RWPE2 (cell line): ENCODE measurements at regions not wholly inside any gene's neighbourhood (a gene's known extent, or its start where the extent isn't known, plus 50 kb on each side); places are given as distances from the start of the nearest gene placed in this dataset.

Experiments used
- ATAC-seq: fragments of 200-7000 bp; cut with Tn5 transposase; 3 replicates; pipeline ENCODE4 v1.9.1; 2021; ENCODE audit warnings: low read depth
- DNase-seq: peaks from one replicate; pipeline ENCODE4 v3.0.0-alpha.2; 2020; ENCODE audit warnings: low spot score
- H3K27ac ChIP-seq: fragments of 450-650 bp; 2 replicates; pipeline ENCODE4 v1.5.1; 2017; ENCODE audit warnings: mild to moderate bottlenecking; ENCODE audit not compliant: poor library complexity, severe bottlenecking
- H3K27me3 ChIP-seq: fragments of 250-450 bp; sonication (Bioruptor Pico); 2 replicates; pipeline ENCODE4 v1.5.1; 2021; ENCODE audit warnings: mild to moderate bottlenecking, moderate library complexity; ENCODE audit not compliant: insufficient read depth, poor library complexity, severe bottlenecking
- H3K36me3 ChIP-seq: fragments of 250-450 bp; sonication (Bioruptor Pico); 2 replicates; pipeline ENCODE4 v1.5.1; 2020; ENCODE audit warnings: low read depth, mild to moderate bottlenecking, moderate library complexity
- H3K4me1 ChIP-seq: fragments of 250-450 bp; sonication (Bioruptor Pico); 2 replicates; pipeline ENCODE4 v1.5.1; 2021; ENCODE audit warnings: mild to moderate bottlenecking, moderate library complexity; ENCODE audit not compliant: insufficient read depth, poor library complexity, severe bottlenecking
- H3K4me3 ChIP-seq: fragments of 250-450 bp; sonication (Bioruptor Pico); 2 replicates; pipeline ENCODE4 v1.5.1; 2021; ENCODE audit warnings: mild to moderate bottlenecking, moderate library complexity; ENCODE audit not compliant: severe bottlenecking
- H3K9me3 ChIP-seq: fragments of 250-450 bp; sonication (Bioruptor Pico); 2 replicates; pipeline ENCODE4 v1.5.1; 2021; ENCODE audit warnings: mild to moderate bottlenecking, moderate library complexity; ENCODE audit not compliant: severe bottlenecking
- TF ChIP-seq, protein P1 (sequence below): fragments of 450-650 bp; IDR thresholded peaks from one replicate; pipeline ENCODE4 v1.5.1; 2017; ENCODE audit warnings: mild to moderate bottlenecking, moderate library complexity; ENCODE audit not compliant: poor library complexity, severe bottlenecking

DNA sequence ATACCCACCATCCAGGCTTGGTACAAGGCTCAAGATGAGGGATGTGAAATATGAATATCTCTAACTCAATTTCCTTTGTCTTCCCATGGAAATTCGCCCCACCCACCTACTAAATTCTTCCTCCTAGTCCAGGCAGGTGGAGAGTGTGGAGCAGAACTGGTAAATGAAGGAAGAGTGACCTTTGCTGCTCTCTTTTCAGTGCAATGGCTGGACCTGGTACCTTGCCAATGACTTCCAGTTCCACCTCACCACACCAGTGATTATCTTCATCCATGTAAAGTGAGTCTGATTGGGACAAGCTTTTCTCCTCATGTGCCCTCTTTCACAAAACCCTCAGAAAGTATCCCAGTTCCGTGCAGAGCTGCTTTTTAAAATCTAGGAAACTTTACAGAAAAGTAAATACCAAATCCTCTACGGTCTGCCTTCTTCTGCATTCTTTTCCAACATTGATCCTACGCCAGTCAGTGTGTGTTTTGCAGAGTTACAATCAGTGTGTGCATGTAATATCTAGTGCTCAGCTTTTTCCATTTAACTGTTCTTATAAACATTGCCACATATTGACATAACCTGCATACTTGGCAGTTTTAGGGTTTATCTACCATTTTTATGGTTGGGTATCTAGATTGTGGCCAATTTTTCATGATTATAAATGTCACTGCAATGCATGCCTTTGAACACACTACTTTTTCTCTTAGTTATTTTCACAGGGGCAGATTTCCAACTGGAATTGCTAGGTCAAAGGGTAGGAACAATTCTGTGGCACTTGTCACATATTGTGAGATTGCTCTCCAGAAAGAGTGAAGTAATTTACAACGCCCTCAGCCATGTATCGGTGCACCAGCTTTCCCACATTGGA lies 86.5 kb upstream of the SEC11C start:
- Histone ChIP-seq H3K4me1 (no peaks in the 10 kb centered on the region), H3K36me3 (no peaks in the 10 kb centered on the region), H3K27me3 (no peaks in the 10 kb centered on the region), H3K27ac (no peak overlapping the region), H3K4me3 (no peak overlapping the region), H3K9me3 (no peaks in the 10 kb centered on the region)
- TF ChIP-seq, protein P1, sequence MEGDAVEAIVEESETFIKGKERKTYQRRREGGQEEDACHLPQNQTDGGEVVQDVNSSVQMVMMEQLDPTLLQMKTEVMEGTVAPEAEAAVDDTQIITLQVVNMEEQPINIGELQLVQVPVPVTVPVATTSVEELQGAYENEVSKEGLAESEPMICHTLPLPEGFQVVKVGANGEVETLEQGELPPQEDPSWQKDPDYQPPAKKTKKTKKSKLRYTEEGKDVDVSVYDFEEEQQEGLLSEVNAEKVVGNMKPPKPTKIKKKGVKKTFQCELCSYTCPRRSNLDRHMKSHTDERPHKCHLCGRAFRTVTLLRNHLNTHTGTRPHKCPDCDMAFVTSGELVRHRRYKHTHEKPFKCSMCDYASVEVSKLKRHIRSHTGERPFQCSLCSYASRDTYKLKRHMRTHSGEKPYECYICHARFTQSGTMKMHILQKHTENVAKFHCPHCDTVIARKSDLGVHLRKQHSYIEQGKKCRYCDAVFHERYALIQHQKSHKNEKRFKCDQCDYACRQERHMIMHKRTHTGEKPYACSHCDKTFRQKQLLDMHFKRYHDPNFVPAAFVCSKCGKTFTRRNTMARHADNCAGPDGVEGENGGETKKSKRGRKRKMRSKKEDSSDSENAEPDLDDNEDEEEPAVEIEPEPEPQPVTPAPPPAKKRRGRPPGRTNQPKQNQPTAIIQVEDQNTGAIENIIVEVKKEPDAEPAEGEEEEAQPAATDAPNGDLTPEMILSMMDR = no peak
- ATAC-seq = no peak
- no peak for DNase-seq

GRCh38 chr18:59054496-59055287 lies 85.0 kb upstream of the SEC11C start:
- H3K36me3 ChIP-seq = no peaks in the 10 kb centered on the region
- no peak overlapping the region for H3K27ac ChIP-seq
- TF ChIP-seq, protein P1 = no peak
- no peak overlapping the region for H3K4me3 ChIP-seq
- DNase-seq = no peak
- no peaks in the 10 kb centered on the region for H3K9me3 ChIP-seq
- H3K4me1 ChIP-seq = no peaks in the 10 kb centered on the region
- H3K27me3 ChIP-seq = no peaks in the 10 kb centered on the region
- no peak for ATAC-seq

DNA sequence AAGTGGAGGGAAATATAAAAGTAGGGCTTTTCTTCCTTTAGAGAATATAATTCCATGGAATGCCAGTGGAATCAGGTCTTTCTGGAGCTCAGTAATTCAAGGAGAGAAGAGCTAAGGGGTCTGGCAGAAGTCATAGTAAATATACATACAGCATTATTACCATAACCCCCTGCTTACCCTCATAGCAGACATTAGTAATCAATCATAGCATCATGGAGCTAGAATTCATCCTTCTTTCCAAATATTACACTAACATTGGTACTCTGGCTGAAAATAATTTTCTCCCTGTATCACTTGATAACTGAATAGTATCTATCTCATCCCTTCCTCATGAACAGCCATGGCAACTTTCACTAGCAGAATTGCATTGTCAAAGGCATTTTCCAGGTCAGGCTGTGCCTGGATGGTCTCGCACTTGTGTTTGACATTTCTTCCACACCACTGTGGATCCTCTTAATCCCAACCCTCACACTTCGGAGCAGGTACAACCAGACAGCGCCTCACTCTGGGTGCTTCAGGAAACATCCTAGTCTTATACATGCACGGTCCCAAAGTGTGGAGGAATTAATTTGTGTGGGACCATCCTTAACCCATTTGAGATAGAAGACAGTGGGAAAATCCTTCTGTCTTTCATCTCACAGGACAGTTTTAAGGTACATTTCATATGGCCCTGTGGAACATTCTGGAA lies 84.2 kb upstream of the SEC11C start:
- no peak overlapping the region for H3K4me3 ChIP-seq
- H3K36me3 ChIP-seq = no peaks in the 10 kb centered on the region
- no peaks in the 10 kb centered on the region for H3K9me3 ChIP-seq
- DNase-seq (no peak), ATAC-seq (no peak)
- TF ChIP-seq, protein P1 = no peak
- no peaks in the 10 kb centered on the region for H3K27me3 ChIP-seq
- H3K27ac ChIP-seq = no peak overlapping the region
- no peaks in the 10 kb centered on the region for H3K4me1 ChIP-seq

DNA sequence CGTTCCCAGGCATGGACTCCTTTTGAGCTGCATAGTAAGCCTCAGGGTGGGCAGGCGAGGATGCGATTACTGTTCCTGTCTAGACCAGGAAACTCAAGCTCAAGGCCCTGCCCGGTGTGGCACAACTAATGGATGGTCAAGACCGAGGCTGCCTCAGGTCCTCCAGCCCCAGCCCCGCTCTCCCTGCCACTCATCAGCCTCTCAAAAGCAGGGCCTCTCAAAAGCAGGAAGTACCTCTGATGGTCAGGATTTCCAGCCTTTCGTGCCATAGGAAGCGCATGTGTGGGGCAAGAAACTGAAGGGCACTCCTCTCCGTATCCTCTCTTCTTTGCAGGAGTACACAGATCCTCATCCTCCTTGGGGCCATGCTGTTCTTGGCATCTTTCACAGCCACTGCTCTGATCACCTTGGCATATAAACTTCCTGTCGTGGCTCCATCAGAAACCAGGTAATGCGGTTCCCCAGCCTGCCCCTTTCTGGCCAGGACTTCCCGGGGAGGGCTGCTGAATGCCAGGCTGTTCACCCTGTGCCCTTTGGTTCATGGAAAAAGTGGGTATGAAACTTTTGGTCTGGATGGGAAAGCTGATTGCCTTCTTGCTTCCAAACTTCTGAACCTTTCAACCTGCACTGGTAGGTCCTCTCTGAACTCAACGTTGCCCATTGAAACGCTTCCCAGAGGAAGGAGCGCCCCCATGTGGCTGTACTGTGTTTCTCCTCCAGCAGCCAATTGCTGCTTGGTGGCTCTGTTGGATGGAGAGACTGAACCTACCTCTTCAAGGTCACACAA lies 82.8 kb upstream of the SEC11C start:
- Histone ChIP-seq H3K4me1 (no peaks in the 10 kb centered on the region), H3K4me3 (no peak overlapping the region), H3K9me3 (no peaks in the 10 kb centered on the region), H3K36me3 (no peaks in the 10 kb centered on the region), H3K27ac (no peak overlapping the region), H3K27me3 (no peaks in the 10 kb centered on the region)
- TF ChIP-seq, protein P1 = peak; percentile 79
- DNase-seq (no peak), ATAC-seq (peak; percentile 51; the same call in 2 of the 3 replicates)
